GM13977 (cell line): ENCODE measurements at regions not wholly inside any gene's neighbourhood (a gene's known extent, or its start where the extent isn't known, plus 50 kb on each side); places are given as distances from the start of the nearest gene placed in this dataset.

Experiments
- DNase-seq: peaks from one replicate; pipeline ENCODE4 v3.0.0; 2012; ENCODE audit warnings: low spot score
- CTCF ChIP-seq: IDR thresholded peaks from 2 replicates; pipeline ENCODE4 v1.5.1; 2012; ENCODE audit warnings: mild to moderate bottlenecking, control low read depth; ENCODE audit not compliant: insufficient read depth; ENCODE audit errors: extremely low read depth, missing control alignments
- in situ Hi-C: fragments of 300-500 bp; cut with MboI; formaldehyde crosslinking; loops from one replicate; pipeline ENCODE4 v1.12.0; 2022; ENCODE audit warnings: low sequenced_read_pairs, low pct_unique_long_range_greater_than_20kb, mixed read lengths, inconsistent platforms; ENCODE audit not compliant: unreplicated experiment

- no peak for DNase-seq
- in situ Hi-C loops = no loop called here
- no peak for TF ChIP-seq CTCF
Observed at GRCh38 chr15:91515188-91515754, 338.2 kb upstream of the SLCO3A1 start.

GRCh38 chr15:91516866-91517265 lies 336.6 kb upstream of the SLCO3A1 start:
- no peak for TF ChIP-seq CTCF
- no peak for DNase-seq
- in situ Hi-C loops = no loop called here

GRCh38 chr15:91517491-91518200 lies 335.9 kb upstream of the SLCO3A1 start:
- no peak for TF ChIP-seq CTCF
- DNase-seq = no peak
- in situ Hi-C loops = no loop called here

GRCh38 chr15:91520850-91521249 lies 332.7 kb upstream of the SLCO3A1 start:
- no peak for TF ChIP-seq CTCF
- in situ Hi-C loops = no loop called here
- no peak for DNase-seq

GRCh38 chr15:91521548-91521947 lies 332.0 kb upstream of the SLCO3A1 start:
- in situ Hi-C loops = no loop called here
- DNase-seq = no peak
- TF ChIP-seq CTCF = no peak

GRCh38 chr15:91521996-91522395 lies 331.5 kb upstream of the SLCO3A1 start:
- TF ChIP-seq CTCF = no peak
- in situ Hi-C loops = no loop called here
- DNase-seq = no peak
